ENCODE measurements at regions not wholly inside any gene's neighbourhood (a gene's known extent, or its start where the extent isn't known, plus 50 kb on each side); places are given as distances from the start of the nearest gene placed in this dataset.

- no peak for TF ChIP-seq CTCF (IDR thresholded peaks at IDR 0.05; ENCODE audit: extremely low read depth in 1 of 2, insufficient read depth in 1 of 2, low read depth in 1 of 2, low read length in 2 of 2)
- TF ChIP-seq GATA2 (IDR thresholded peaks at IDR 0.05; ENCODE audit: insufficient read depth, insufficient read length, low read depth, low read length) = no peak
- TF ChIP-seq POLR2AphosphoS5 (IDR thresholded peaks at IDR 0.05; ENCODE audit: insufficient read depth, low read depth, low read length) = no peak
- TF ChIP-seq EZH2 (IDR thresholded peaks at IDR 0.05; ENCODE audit: borderline replicate concordance, low read depth, low read length, severe bottlenecking) = no peak
- no peak for TF ChIP-seq JUN (IDR thresholded peaks at IDR 0.05; ENCODE audit: borderline replicate concordance, insufficient read depth, insufficient read length, low read depth)
- no peak for TF ChIP-seq POLR2A (IDR thresholded peaks at IDR 0.05; ENCODE audit: low read depth, low read length)
These were observed 144.6 kb upstream of the NAV2 start for GRCh38 chr11:19567996-19568395.

All from endothelial cell of umbilical vein (primary cell).